HUES64 (cell line): ENCODE measurements at regions not wholly inside any gene's neighbourhood (a gene's known extent, or its start where the extent isn't known, plus 50 kb on each side); places are given as distances from the start of the nearest gene placed in this dataset.
"Not testable (repeated sequence)": the region's sequence is repeated elsewhere in the genome, so short reads cannot be mapped to it uniquely, and the experiment has no call there.

ENCODE experiments used
- H3K27ac ChIP-seq: 2 replicates; pipeline ENCODE4 v1.7.0; 2013; ENCODE audit warnings: low read depth, low read length, inconsistent platforms
- H3K27me3 ChIP-seq: 2 replicates; pipeline ENCODE4 v1.6.1; 2013; ENCODE audit warnings: mild to moderate bottlenecking, low read length; ENCODE audit not compliant: insufficient read depth
- H3K36me3 ChIP-seq: 2 replicates; pipeline ENCODE4 v1.6.1; 2013; ENCODE audit warnings: mild to moderate bottlenecking, low read length; ENCODE audit not compliant: insufficient read depth
- H3K4me1 ChIP-seq: 2 replicates; pipeline ENCODE4 v1.6.1; 2013; ENCODE audit warnings: mild to moderate bottlenecking, low read length, moderate library complexity; ENCODE audit not compliant: insufficient read depth
- H3K4me3 ChIP-seq: 2 replicates; pipeline ENCODE4 v1.5.1; 2013; ENCODE audit warnings: mild to moderate bottlenecking, low read length, moderate library complexity
- H3K9ac ChIP-seq: 2 replicates; pipeline ENCODE4 v1.6.1; 2013; ENCODE audit warnings: mild to moderate bottlenecking, low read depth, low read length
- H3K9me3 ChIP-seq: 2 replicates; pipeline ENCODE4 v1.6.1; 2013; ENCODE audit warnings: low read depth, low read length; ENCODE audit not compliant: insufficient read depth
- WGBS: fragments of 150-250, 120-280 bp; methylation state at CpG from one replicate; pipeline ENCODE4 v1.1.7; 2013; ENCODE audit warnings: missing lambda C conversion rate; 5-methylcytosine and 5-hydroxymethylcytosine counted together

GRCh38 chrX:115402299-115402698, 112.8 kb downstream of the LUZP4 start:
- Histone ChIP-seq H3K9me3 (0 out of 2 replicates have a peak, but pooled peaks cover 3% of the 10 kb centered on the region), H3K9ac (no peak overlapping the region), H3K4me1 (peaks cover 14% of the 10 kb centered on the region; the same call in 1 of the 2 replicates), H3K4me3 (no peak overlapping the region), H3K27me3 (no peaks in the 10 kb centered on the region), H3K27ac (no peak overlapping the region), H3K36me3 (no peaks in the 10 kb centered on the region)
- 85% methylated on average over 2 of the region's 2 CpGs for WGBS

DNA sequence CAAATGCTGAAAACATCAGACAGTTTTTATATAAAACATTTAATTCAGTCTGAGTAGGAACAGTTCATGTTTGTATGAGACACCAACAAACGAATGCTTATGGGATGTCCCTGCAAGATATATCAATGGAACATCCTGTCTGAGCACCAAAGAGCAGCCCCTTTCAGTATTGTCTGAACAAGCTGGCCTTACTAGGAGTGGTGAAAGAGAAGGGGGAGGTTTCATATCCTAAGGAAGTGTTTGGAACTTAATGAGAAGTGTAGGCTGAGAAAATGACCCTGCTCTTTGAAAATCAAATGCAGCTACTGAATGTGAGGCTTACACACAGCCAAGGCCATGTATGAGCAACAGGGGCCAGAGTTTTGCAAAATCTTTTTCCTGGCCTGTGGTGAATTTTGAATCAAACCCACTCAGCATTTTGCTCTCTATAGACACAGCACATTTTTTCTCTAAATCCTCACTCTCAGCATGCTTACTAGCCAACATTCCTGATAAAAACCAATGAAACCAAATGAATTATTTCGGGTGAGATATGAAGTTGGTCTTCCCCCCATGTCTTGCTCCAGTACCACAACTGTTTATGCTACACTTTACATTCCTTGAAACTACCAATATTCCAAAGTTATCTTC, 119.4 kb downstream of the LUZP4 start:
- Histone ChIP-seq H3K27me3 (no peaks in the 10 kb centered on the region), H3K9me3 (no peaks in the 10 kb centered on the region), H3K9ac (no peak overlapping the region), H3K27ac (no peak overlapping the region), H3K4me3 (no peak overlapping the region), H3K4me1 (no peaks in the 10 kb centered on the region), H3K36me3 (no peaks in the 10 kb centered on the region)
- WGBS, result 90% methylated on average over 2 of the region's 2 CpGs

DNA sequence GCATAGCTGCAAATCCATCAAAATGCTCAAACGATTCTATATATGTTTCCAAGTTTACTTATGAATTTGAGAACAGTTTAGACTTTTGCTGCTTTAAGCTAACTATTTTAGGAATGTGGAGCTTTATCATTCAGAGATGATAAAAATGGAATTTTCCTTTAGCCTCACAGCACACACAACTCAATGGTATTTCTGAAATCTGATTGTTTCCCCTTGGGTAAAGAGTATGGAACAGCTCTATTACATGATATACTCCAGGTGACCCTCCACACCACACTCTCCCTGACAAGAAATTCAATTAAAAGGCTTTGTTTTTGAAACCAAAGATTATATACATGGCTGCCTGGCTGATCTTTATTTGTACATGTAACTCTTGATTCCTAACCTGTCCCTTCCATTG, 120.0 kb downstream of the LUZP4 start:
- Histone ChIP-seq H3K4me3 (no peak overlapping the region), H3K27me3 (no peaks in the 10 kb centered on the region), H3K36me3 (no peaks in the 10 kb centered on the region), H3K4me1 (no peaks in the 10 kb centered on the region), H3K9me3 (no peaks in the 10 kb centered on the region), H3K9ac (no peak overlapping the region), H3K27ac (no peak overlapping the region)
- no CpG with 5 or more reads among the region's 1 CpG for WGBS

- H3K4me3 ChIP-seq, result no peak overlapping the region
- H3K4me1 ChIP-seq, result no peaks in the 10 kb centered on the region
- no peak overlapping the region for H3K27ac ChIP-seq
- 91% methylated on average over 5 of the region's 5 CpGs for WGBS
- no peaks in the 10 kb centered on the region for H3K9me3 ChIP-seq
- no peaks in the 10 kb centered on the region for H3K36me3 ChIP-seq
- no peak overlapping the region for H3K9ac ChIP-seq
- no peaks in the 10 kb centered on the region for H3K27me3 ChIP-seq
Measured at GRCh38 chrX:115410731-115411428, 121.4 kb downstream of the LUZP4 start.

- Histone ChIP-seq H3K9ac (no peak overlapping the region), H3K27me3 (no peaks in the 10 kb centered on the region), H3K9me3 (no peaks in the 10 kb centered on the region), H3K4me1 (no peaks in the 10 kb centered on the region), H3K36me3 (no peaks in the 10 kb centered on the region), H3K4me3 (no peak overlapping the region), H3K27ac (no peak overlapping the region)
- 98% methylated on average over 5 of the region's 7 CpGs for WGBS
Measured at GRCh38 chrX:115413246-115413878, 123.8 kb downstream of the LUZP4 start.

- WGBS, result 88% methylated on average over 5 of the region's 5 CpGs
Measured at GRCh38 chrX:115419069-115419468, 129.6 kb downstream of the LUZP4 start.

DNA sequence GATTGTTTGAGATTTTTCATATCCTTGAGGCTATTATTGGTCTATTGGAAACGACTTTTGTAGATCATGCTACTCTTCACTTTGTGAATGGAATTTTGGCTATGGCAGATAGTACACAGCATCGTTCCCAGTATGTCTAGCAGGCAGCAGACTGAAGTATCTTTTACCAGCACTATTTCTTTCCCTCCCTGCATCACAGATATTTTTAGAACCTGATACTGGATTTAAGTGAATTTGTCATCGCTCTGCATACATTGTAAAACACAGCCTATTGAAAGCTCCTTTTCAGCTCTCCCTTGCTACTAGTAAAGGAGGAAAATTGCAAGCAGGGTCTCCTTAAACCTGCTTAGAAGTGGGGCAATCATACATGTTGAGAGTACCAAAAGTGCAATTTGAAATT, 133.6 kb downstream of the LUZP4 start:
- H3K9ac ChIP-seq, result no peak overlapping the region
- H3K36me3 ChIP-seq, result no peaks in the 10 kb centered on the region
- H3K9me3 ChIP-seq, result no peaks in the 10 kb centered on the region
- no peaks in the 10 kb centered on the region for H3K27me3 ChIP-seq
- H3K4me1 ChIP-seq, result no peaks in the 10 kb centered on the region
- WGBS, result 95% methylated on average over 2 of the region's 3 CpGs
- no peak overlapping the region for H3K4me3 ChIP-seq
- no peak overlapping the region for H3K27ac ChIP-seq

More at GRCh38 chrX:115419069-115419468, 129.6 kb downstream of the LUZP4 start:
- Histone ChIP-seq H3K36me3 (no peaks in the 10 kb centered on the region), H3K9me3 (no peaks in the 10 kb centered on the region), H3K27me3 (no peaks in the 10 kb centered on the region), H3K9ac (no peak overlapping the region), H3K4me1 (no peaks in the 10 kb centered on the region), H3K4me3 (no peak overlapping the region), H3K27ac (no peak overlapping the region)

- Histone ChIP-seq H3K4me3 (no peak overlapping the region), H3K27ac (no peak overlapping the region), H3K9ac (no peak overlapping the region), H3K4me1 (no peaks in the 10 kb centered on the region), H3K36me3 (no peaks in the 10 kb centered on the region), H3K27me3 (no peaks in the 10 kb centered on the region), H3K9me3 (no peaks in the 10 kb centered on the region)
- WGBS, result 94% methylated on average over 5 of the region's 6 CpGs
Measured at GRCh38 chrX:115425359-115425758, 135.6 kb upstream of the PLS3 start.

DNA sequence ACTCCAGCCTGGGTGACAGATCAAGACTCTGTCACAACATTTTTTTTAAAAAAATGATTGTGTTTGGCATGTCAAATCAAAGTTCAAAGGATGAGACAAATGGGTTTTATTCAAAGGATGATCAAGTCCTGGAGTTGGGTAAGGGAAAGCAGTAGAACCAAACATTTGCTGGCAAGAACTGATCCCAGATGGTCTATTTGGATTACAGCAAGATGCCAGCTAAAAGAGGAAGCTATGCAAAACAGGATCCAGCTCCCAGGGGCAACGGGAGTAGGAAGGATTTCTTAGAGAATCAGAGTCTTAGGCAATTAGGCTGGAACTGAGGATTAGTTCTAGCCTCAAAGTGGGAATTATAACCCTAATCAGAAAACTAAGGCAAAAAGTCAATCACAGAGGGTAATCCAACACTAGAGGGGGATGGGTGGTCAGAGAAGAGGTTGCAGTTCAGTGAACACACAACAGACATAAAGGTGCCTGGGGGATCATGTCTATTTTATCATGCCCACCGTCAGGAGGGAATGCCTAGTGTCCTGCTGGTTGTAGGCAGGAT, 133.0 kb upstream of the PLS3 start:
- Histone ChIP-seq H3K9me3 (no peaks in the 10 kb centered on the region), H3K4me1 (no peaks in the 10 kb centered on the region), H3K27me3 (no peaks in the 10 kb centered on the region), H3K9ac (no peak overlapping the region), H3K4me3 (no peak overlapping the region), H3K36me3 (no peaks in the 10 kb centered on the region), H3K27ac (no peak overlapping the region)
- 69% methylated on average over 2 of the region's 2 CpGs for WGBS

DNA sequence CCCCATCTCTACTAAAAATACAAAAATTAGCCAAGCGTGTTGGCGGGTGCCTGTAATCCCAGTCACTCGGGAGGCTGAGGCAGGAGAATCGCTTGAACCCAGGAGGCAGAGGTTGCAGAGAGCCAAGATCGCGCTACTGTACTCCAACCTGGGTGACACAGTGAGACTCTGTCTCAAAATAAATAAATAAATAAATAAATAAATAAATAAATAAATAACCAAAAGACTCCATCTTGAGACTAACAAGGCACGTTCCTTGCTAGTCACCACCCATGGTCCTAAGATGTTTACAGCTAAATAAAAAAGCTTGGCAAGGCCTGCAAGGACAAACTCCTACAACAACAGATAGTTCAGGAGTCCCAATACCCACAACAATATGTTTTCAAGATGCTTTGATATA, 126.1 kb upstream of the PLS3 start:
- not testable (repeated sequence) for H3K9me3 ChIP-seq, H3K9ac ChIP-seq, H3K4me3 ChIP-seq, H3K27me3 ChIP-seq, H3K4me1 ChIP-seq, H3K27ac ChIP-seq, H3K36me3 ChIP-seq
- WGBS, result 97% methylated on average over 4 of the region's 7 CpGs

GRCh38 chrX:115437841-115438595, 123.0 kb upstream of the PLS3 start:
- Histone ChIP-seq H3K27ac (no peak overlapping the region), H3K4me1 (peaks cover 4% of the 10 kb centered on the region; the same call in 1 of the 2 replicates), H3K36me3 (no peaks in the 10 kb centered on the region), H3K4me3 (no peak overlapping the region), H3K27me3 (no peaks in the 10 kb centered on the region), H3K9ac (no peak overlapping the region), H3K9me3 (no peaks in the 10 kb centered on the region)
- WGBS, result 98% methylated on average over 3 of the region's 5 CpGs
